Endothelial cell of umbilical vein (primary cell): ENCODE measurements at regions not wholly inside any gene's neighbourhood (a gene's known extent, or its start where the extent isn't known, plus 50 kb on each side); places are given as distances from the start of the nearest gene placed in this dataset.

ENCODE experiments used
- BruUV-seq: library from RNA; stranded (reverse); fragments of 400-500 nt; replicated peaks from 2 replicates; lab custom pipeline; 2021; lab: Mats Ljungman, UMichigan
- CTCF ChIA-PET: fragments of 300-600, 350-600 bp; sonication (Branson Sonifier 250); formaldehyde crosslinking; loops from one replicate; lab custom pipeline; 2021; ENCODE audit warnings: antibody characterized with exemption, inconsistent platforms; lab: Charles Lee
- POLR2A ChIA-PET: fragments of 300-600, 350-600 bp; sonication (Branson Sonifier 250); formaldehyde crosslinking; loops from one replicate; lab custom pipeline; 2021; ENCODE audit warnings: antibody characterized with exemption, inconsistent platforms; lab: Charles Lee
- DNase-seq: peaks from one replicate; pipeline ENCODE4 v3.0.0-alpha.2; 2011; ENCODE audit warnings: low read depth, low spot score
- FAIRE-seq: peaks from 2 replicates; lab custom pipeline; 2011; peaks lifted over from hg19 to GRCh38; lab: Jason Lieb, UNC
- H2AFZ ChIP-seq: 2 replicates; pipeline ENCODE4 v1.6.0; 2012; ENCODE audit warnings: low read depth, low read length, control low read depth, inconsistent platforms
- H3K27ac ChIP-seq: 2 replicates; pipeline ENCODE4 v1.5.1; 2011; ENCODE audit warnings: low read depth, mild to moderate bottlenecking, control low read depth, low read length, moderate library complexity; ENCODE audit not compliant: insufficient read depth
- H3K27me3 ChIP-seq, 2 experiments: 2 replicates each; pipeline versions ENCODE4 v1.6.0 to v1.6.1; 2011; ENCODE audit warnings: low read length in 2 of 2, mixed read lengths in 1 of 2; ENCODE audit not compliant: control insufficient read depth in 2 of 2, insufficient read depth in 2 of 2
- H3K36me3 ChIP-seq, 2 experiments: 2 replicates in 1 of 2; 3 replicates in 1 of 2; pipeline ENCODE4 v1.5.1; 2011; ENCODE audit warnings: low read length in 2 of 2, mild to moderate bottlenecking in 1 of 2, moderate library complexity in 1 of 2; ENCODE audit not compliant: control insufficient read depth in 2 of 2, insufficient read depth in 2 of 2; ENCODE audit errors: extremely low read depth in 1 of 2
- H3K4me1 ChIP-seq: 3 replicates; pipeline ENCODE4 v1.5.1; 2011; ENCODE audit warnings: mild to moderate bottlenecking, low read length; ENCODE audit not compliant: control insufficient read depth, insufficient read depth; ENCODE audit errors: extremely low read depth
- H3K4me2 ChIP-seq: 2 replicates; pipeline ENCODE4 v1.6.1; 2011; ENCODE audit warnings: low read length, control low read depth, mixed read lengths; ENCODE audit not compliant: insufficient read depth
- H3K4me3 ChIP-seq, 3 experiments: fragments of 200-600 bp in 1 of 3; sonication (generic), shearing (Covaris generic) in 1 of 3; replicated peaks in 1 of 3; 2 replicates each; pipeline ENCODE4 v1.5.1; 2011 to 2016; ENCODE audit warnings: control low read depth in 3 of 3, low read length in 3 of 3, mild to moderate bottlenecking in 2 of 3, inconsistent platforms in 1 of 3, low read depth in 1 of 3, moderate library complexity in 1 of 3; ENCODE audit not compliant: insufficient read depth in 1 of 3
- H3K79me2 ChIP-seq: 2 replicates; pipeline ENCODE4 v1.6.0; 2012; ENCODE audit warnings: low read length, inconsistent platforms; ENCODE audit not compliant: control insufficient read depth, insufficient read depth
- H3K9ac ChIP-seq: replicated peaks from 2 replicates; pipeline ENCODE3; 2011; ENCODE audit warnings: low read length, control low read depth; ENCODE audit not compliant: insufficient read depth; ENCODE audit errors: extremely low read depth
- H3K9me1 ChIP-seq: replicated peaks from 3 replicates; pipeline ENCODE4 v1.6.0; 2011; ENCODE audit warnings: mild to moderate bottlenecking, low read length; ENCODE audit not compliant: control insufficient read depth, insufficient read depth; ENCODE audit errors: extremely low read depth
- H3K9me3 ChIP-seq: replicated peaks from 2 replicates; pipeline ENCODE4 v1.5.1; 2012; ENCODE audit warnings: low read length, inconsistent platforms; ENCODE audit not compliant: control insufficient read depth, insufficient read depth
- H4K20me1 ChIP-seq: replicated peaks from 2 replicates; pipeline ENCODE3; 2011; ENCODE audit warnings: mild to moderate bottlenecking, low read length; ENCODE audit not compliant: control insufficient read depth, insufficient read depth; ENCODE audit errors: extremely low read depth
- CTCF ChIP-seq, 2 donors: IDR thresholded peaks; 1 replicate in 1 of 2; 2 replicates in 1 of 2; pipeline ENCODE4 v1.5.1; 2011; ENCODE audit warnings: low read length in 2 of 2, mild to moderate bottlenecking in 2 of 2, moderate library complexity in 2 of 2, control low read depth in 1 of 2, inconsistent platforms in 1 of 2, low read depth in 1 of 2; ENCODE audit not compliant: insufficient read depth in 1 of 2; ENCODE audit errors: extremely low read depth in 1 of 2
- EZH2 ChIP-seq: IDR thresholded peaks from 2 replicates; pipeline ENCODE4 v1.6.1; 2012; ENCODE audit warnings: borderline replicate concordance, low read depth, mild to moderate bottlenecking, moderate library complexity, low read length, inconsistent platforms; ENCODE audit not compliant: severe bottlenecking
- FOS ChIP-seq: IDR thresholded peaks from 2 replicates; pipeline ENCODE4 v1.6.1; 2011; ENCODE audit warnings: mild to moderate bottlenecking, low read length, moderate library complexity, borderline replicate concordance; ENCODE audit not compliant: insufficient read depth
- GATA2 ChIP-seq: IDR thresholded peaks from 2 replicates; pipeline ENCODE4 v1.7.0; 2011; ENCODE audit warnings: low read depth, mild to moderate bottlenecking, moderate library complexity, mixed read lengths, low read length; ENCODE audit not compliant: insufficient read length, insufficient read depth
- JUN ChIP-seq: IDR thresholded peaks from 2 replicates; pipeline ENCODE4 v1.6.1; 2011; ENCODE audit warnings: borderline replicate concordance, low read depth; ENCODE audit not compliant: insufficient read length, insufficient read depth
- MAX ChIP-seq: IDR thresholded peaks from 2 replicates; pipeline ENCODE4 v1.6.1; 2011; ENCODE audit not compliant: insufficient read depth, insufficient read length
- MYC ChIP-seq: IDR thresholded peaks from one replicate; pipeline ENCODE4 v1.6.1; 2011; ENCODE audit warnings: mild to moderate bottlenecking, low read depth, low read length
- POLR2A ChIP-seq: IDR thresholded peaks from 2 replicates; pipeline ENCODE4 v1.6.1; 2012; ENCODE audit warnings: low read depth, mild to moderate bottlenecking, control low read depth, low read length
- POLR2AphosphoS5 ChIP-seq: IDR thresholded peaks from 2 replicates; pipeline ENCODE4 v1.6.1; 2012; ENCODE audit warnings: low read depth, mild to moderate bottlenecking, control low read depth, low read length, moderate library complexity; ENCODE audit not compliant: insufficient read depth
- dilution Hi-C: fragments of 300-500 bp; cut with MboI; formaldehyde crosslinking; loops from one replicate; pipeline ENCODE4 v1.15.0; 2019; ENCODE audit warnings: low sequenced_read_pairs; ENCODE audit not compliant: extremely low pct_ligation_motif_present
- intact Hi-C: fragments of 100-400 bp; cut with micrococcal nuclease; formaldehyde crosslinking; loops from one replicate; pipeline ENCODE4 v1.10.0; 2022

GRCh38 chr3:41111011-41111410, 88.3 kb upstream of the CTNNB1 start:
- POLR2A ChIA-PET, result no interaction called here
- no peak overlapping the region for H3K27ac ChIP-seq
- no TSS peak for BruUV-seq

More at GRCh38 chr3:41111011-41111410, 88.3 kb upstream of the CTNNB1 start:
- no peaks in the 10 kb centered on the region for H4K20me1 ChIP-seq
- H3K36me3 ChIP-seq, result no peaks in the 10 kb centered on the region
- H2AFZ ChIP-seq, result no peak overlapping the region
- no peak overlapping the region for H3K9ac ChIP-seq
- H3K4me1 ChIP-seq, result no peaks in the 10 kb centered on the region
- peaks cover 0 to 2% of the 10 kb centered on the region in 2 experiments for H3K27me3 ChIP-seq
- no peaks in the 10 kb centered on the region for H3K9me3 ChIP-seq
- TF ChIP-seq GATA2 (no peak), JUN (no peak), MYC (no peak), EZH2 (no peak), POLR2A (no peak), POLR2AphosphoS5 (no peak), FOS (no peak), MAX (no peak), CTCF (IDR thresholded peaks at IDR 0.05; ENCODE audit: extremely low read depth in 1 of 2, insufficient read depth in 1 of 2, low read depth in 1 of 2, low read length in 2 of 2) (no peak)
- no peaks in the 10 kb centered on the region for H3K79me2 ChIP-seq
- dilution Hi-C loops, result no loop called here
- DNase-seq (no peak), FAIRE-seq (no peak)
- H3K4me2 ChIP-seq, result no peak overlapping the region
- intact Hi-C loops, result no loop called here
- CTCF ChIA-PET, result no interaction called here
- no peaks in the 10 kb centered on the region for H3K9me1 ChIP-seq
- H3K4me3 ChIP-seq, result no peak overlapping the region
